GM12864 (cell line): ENCODE measurements at regions not wholly inside any gene's neighbourhood (a gene's known extent, or its start where the extent isn't known, plus 50 kb on each side); places are given as distances from the start of the nearest gene placed in this dataset.
"Not testable (repeated sequence)": the region's sequence is repeated elsewhere in the genome, so short reads cannot be mapped to it uniquely, and the experiment has no call there.

Experiments
- DNase-seq: peaks from one replicate; pipeline ENCODE4 v3.0.0-alpha.2; 2011; ENCODE audit warnings: low read depth
- H3K4me3 ChIP-seq: 2 replicates; pipeline ENCODE4 v1.5.1; 2011; ENCODE audit warnings: mild to moderate bottlenecking, low read depth, low read length, control low read depth
- TF ChIP-seq, protein P1 (sequence below): IDR thresholded peaks from 2 replicates; pipeline ENCODE4 v1.5.1; 2011; ENCODE audit warnings: low read depth, mild to moderate bottlenecking, moderate library complexity, low read length, control low read depth, inconsistent platforms; ENCODE audit errors: missing control alignments

GRCh38 chr5:124494540-124495116 is 251.8 kb downstream of the ZNF608 start:
- no peak for DNase-seq
- TF ChIP-seq, protein P1, sequence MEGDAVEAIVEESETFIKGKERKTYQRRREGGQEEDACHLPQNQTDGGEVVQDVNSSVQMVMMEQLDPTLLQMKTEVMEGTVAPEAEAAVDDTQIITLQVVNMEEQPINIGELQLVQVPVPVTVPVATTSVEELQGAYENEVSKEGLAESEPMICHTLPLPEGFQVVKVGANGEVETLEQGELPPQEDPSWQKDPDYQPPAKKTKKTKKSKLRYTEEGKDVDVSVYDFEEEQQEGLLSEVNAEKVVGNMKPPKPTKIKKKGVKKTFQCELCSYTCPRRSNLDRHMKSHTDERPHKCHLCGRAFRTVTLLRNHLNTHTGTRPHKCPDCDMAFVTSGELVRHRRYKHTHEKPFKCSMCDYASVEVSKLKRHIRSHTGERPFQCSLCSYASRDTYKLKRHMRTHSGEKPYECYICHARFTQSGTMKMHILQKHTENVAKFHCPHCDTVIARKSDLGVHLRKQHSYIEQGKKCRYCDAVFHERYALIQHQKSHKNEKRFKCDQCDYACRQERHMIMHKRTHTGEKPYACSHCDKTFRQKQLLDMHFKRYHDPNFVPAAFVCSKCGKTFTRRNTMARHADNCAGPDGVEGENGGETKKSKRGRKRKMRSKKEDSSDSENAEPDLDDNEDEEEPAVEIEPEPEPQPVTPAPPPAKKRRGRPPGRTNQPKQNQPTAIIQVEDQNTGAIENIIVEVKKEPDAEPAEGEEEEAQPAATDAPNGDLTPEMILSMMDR, result no peak
- H3K4me3 ChIP-seq, result no peak overlapping the region

- TF ChIP-seq, protein P1, result no peak
- DNase-seq, result no peak
- H3K4me3 ChIP-seq, result no peak overlapping the region
Observed at GRCh38 chr5:124492444-124493224, 253.8 kb downstream of the ZNF608 start.

GRCh38 chr5:124490315-124490714 is 256.1 kb downstream of the ZNF608 start:
- DNase-seq, H3K4me3 ChIP-seq: not testable (repeated sequence)

DNA sequence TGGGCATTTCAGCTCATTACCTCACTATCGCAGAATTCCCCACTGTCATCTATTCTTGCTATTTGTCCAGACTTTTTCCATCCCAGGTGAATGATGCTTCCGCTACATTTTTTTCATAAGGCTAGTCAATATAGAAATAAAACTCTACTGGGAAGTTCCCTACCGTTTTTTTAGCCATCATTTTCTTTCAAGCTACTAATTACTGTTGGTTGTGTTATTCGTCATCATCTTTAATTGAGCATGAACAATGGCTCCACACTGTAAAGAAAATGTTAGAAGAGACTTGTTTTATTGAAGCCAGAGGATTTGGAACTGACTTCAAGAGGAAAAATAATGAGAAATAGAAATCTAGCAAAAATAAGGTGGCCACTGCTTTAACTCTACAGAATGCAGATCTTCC is 265.0 kb downstream of the ZNF608 start:
- TF ChIP-seq, protein P1, result no peak
- DNase-seq, result no peak
- H3K4me3 ChIP-seq, result no peak overlapping the region

DNA sequence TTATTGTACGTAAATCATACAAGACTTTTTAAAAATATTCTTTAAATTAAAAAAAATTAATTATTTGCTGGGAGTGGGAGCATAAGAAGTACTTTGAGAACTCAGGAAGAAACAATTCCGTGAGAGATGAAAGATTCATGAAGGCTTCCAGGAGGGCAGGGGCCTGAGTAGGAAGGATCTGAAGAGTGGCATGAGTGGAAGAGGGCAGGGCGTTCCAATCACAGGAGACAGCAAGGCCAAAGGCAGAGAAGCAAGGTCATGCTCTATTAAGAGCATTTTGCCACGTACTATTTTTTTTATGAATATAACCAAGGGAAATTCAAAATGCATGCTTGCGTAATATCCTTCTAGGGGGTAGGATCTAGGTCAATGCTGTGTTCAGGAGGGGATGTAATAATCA is 265.5 kb downstream of the ZNF608 start:
- H3K4me3 ChIP-seq, result no peak overlapping the region
- TF ChIP-seq, protein P1, result no peak
- DNase-seq, result no peak

DNA sequence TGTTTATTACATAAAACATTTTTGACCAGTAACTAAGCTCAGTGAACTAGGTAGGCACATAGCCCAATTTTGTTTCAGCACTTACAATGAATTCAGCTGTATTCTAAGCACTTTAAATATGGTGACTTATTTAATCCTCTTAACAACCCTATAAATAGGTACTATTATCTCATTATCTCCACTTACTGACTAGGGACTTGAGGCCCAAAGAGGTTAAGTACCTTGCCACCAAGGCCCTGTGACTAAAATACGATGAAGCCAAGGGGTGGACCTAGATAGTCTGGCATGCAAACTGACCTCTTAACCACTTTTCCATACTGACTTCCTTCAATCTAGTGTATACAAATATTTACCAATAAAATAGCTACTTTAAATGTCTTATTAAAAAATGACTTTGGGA is 266.4 kb downstream of the ZNF608 start:
- DNase-seq, result no peak
- H3K4me3 ChIP-seq, result no peak overlapping the region
- TF ChIP-seq, protein P1, result no peak

DNA sequence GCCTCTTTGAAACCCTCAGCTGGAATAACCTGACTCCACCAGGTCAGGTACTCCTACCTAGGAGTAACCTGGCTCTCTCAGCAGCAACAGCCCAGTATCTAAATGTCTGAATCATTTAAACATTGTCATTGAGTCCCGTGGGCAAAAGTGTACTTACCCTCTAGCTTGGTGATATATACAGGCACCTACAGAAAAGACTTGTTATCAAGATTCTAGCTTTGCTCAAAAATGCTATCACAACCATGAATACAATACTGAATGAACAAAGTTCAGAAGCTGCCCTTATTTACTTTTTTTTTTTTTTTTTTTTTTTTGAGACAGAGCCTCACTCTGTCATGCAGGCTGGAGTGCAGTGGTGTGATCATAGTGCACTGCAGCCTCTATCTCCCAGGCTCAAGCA is 268.2 kb downstream of the ZNF608 start:
- H3K4me3 ChIP-seq, result no peak overlapping the region
- no peak for DNase-seq
- TF ChIP-seq, protein P1, result no peak
